GM12874 (cell line): ENCODE measurements at regions not wholly inside any gene's neighbourhood (a gene's known extent, or its start where the extent isn't known, plus 50 kb on each side); places are given as distances from the start of the nearest gene placed in this dataset.

ENCODE experiments used
- CTCF ChIP-seq: IDR thresholded peaks from 2 replicates; pipeline ENCODE4 v1.5.1; 2011; ENCODE audit warnings: low read depth, mild to moderate bottlenecking, control low read depth, low read length, moderate library complexity; ENCODE audit not compliant: insufficient read depth

GRCh38 chr12:43288671-43289425 is 263.2 kb downstream of the ADAMTS20 start:
- no peak for TF ChIP-seq CTCF

- no peak for TF ChIP-seq CTCF
Measured at GRCh38 chr12:43287706-43288383, 264.2 kb downstream of the ADAMTS20 start.

- no peak for TF ChIP-seq CTCF
Measured at GRCh38 chr12:43286986-43287385, 265.0 kb downstream of the ADAMTS20 start.

- TF ChIP-seq CTCF = no peak
Measured at GRCh38 chr12:43285159-43285598, 266.8 kb downstream of the ADAMTS20 start.

GRCh38 chr12:43284486-43285158 is 267.4 kb downstream of the ADAMTS20 start:
- TF ChIP-seq CTCF = no peak

- TF ChIP-seq CTCF = no peak
Measured at GRCh38 chr12:43283206-43283605, 268.8 kb downstream of the ADAMTS20 start.

- 0 out of 2 replicates have a peak, but pooled peaks have one; percentile 7 for TF ChIP-seq CTCF
Measured at GRCh38 chr12:43282106-43282505, 269.9 kb downstream of the ADAMTS20 start.
